Activated T-cell treated with anti-CD3 and anti-CD28 coated beads, Interleukin-2, amount 50 U/mL, for 1 hour (primary cell): ENCODE measurements at regions not wholly inside any gene's neighbourhood (a gene's known extent, or its start where the extent isn't known, plus 50 kb on each side); places are given as distances from the start of the nearest gene placed in this dataset.
"Not testable (repeated sequence)": the region's sequence is repeated elsewhere in the genome, so short reads cannot be mapped to it uniquely, and the experiment has no call there.

Source experiments
- DNase-seq: peaks from one replicate; pipeline ENCODE4 v3.0.0-alpha.2; 2020

DNA sequence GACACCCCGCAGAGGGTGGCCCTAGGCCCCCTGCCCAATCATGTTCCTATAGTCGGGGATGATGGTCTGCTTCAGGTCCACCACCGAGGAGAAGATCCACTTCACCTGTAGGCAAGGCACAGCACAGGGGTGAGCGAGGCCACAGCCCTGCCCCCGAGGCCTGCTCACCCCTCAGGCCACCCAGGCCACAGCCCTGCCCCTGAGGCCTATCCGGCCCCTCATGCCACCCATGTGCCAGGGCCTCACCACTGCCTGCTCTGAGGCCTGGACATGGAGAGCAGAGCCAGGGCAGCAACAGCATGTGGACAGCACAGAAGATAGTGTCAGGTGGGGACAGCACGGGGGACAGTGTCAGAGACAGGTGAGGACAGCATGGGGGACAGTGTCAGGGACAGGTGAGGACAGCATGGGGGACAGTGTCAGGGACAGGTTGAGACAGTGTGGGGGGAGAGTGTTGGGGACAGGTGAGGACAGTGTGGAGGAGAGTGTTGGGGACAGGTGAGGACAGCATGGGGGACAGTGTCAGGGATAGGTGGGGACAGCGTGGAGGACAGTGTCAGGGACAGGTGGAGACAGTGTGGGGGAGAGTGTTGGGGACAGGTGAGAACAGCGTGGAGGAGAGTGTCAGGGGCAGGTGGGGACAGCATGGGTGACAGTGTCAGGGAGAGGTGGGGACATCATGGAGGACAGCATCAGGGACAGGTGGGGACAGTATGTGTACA lies 239.7 kb downstream of the TMEM121 start:
- DNase-seq, result no peak

DNA sequence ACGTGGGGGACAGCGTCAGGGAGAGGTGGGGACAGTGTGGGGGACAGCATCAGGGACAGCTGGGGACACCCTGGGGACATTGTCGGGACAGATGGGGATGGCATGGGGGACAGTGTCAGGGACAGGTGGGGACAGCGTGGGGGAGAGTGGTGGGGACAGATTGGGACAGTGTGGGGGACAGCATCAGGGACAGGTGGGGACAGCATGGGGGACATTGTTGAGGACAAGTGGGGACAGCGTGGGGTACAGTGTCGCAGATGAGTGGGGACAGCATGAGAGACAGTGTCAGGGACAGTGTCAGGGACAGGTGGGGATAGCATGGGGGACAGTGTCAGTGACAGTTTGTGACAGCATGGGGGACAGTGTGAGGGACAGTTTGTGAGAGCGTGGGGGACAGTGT lies 240.9 kb downstream of the TMEM121 start:
- no peak for DNase-seq

DNA sequence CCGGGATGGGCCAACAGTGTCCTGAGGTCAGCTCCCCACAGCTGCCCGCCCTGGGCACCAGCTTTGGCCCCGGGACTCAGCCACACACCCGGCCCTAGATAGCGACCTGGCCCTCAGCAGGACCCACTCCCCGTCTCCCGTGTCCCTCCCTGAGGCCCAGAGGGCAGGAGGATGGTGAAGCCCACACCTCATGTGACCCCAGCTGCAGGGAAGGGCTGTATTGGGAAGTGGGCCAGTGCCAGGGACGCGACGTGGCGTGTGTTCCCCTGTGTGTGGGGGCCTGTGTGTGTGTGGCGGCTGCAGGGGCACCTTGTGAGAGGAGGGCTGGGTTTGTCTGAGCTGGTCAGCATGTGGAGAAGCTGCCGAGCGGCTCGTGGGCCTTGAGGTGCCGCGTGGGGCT lies 241.7 kb downstream of the TMEM121 start:
- not testable (repeated sequence) for DNase-seq

DNA sequence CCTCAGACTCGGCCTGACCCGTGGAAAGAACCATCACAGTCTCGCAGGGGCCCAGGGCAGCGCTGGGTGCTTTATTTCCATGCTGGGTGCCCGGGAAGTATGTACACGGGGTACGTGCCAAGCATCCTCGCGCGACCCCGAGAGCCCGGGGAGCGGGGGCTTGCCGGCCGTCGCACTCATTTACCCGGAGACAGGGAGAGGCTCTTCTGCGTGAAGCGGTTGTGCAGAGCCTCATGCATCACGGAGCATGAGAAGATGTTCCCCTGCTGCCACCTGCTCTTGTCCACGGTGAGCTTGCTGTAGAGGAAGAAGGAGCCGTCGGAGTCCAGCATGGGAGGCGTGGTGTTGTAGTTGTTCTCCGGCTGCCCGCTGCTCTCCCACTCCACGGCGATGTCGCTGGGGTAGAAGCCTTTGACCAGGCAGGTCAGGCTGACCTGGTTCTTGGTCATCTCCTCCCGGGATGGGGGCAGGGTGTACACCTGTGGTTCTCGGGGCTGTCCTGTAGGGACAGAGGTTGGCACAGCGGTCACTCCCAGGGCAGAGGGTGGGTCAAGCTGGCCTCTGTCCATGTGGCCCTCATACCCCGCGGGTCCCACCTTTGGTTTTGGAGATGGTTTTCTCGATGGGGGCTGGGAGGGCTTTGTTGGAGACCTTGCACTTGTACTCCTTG lies 242.8 kb downstream of the TMEM121 start:
- DNase-seq, result not testable (repeated sequence)

DNA sequence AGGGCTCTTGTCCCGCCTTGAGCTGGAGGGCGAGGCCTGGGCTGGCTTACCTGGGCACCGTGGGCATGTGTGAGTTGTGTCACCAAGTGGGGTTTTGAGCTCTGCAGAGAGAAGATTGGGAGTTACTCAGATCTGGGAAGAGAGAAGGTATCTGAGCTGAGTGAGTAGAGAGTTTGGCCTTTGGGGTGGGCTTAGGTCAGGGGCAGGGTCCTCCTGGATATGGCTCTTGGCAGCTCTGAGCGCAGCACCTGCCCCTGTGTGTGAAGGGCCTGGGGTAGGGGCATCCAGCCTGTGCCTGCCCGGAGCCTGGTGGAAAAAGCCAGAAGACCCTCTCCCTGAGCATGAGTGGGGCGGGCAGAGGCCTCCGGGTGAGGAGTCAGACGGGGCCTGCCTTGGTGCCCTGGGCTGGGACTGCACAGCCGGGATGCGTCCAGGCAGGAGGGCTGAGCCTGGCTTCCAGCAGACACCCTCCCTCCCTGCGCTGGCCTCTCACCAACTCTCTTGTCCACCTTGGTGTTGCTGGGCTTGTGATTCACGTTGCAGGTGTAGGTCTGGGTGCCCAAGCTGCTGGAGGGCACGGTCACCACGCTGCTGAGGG lies 244.3 kb downstream of the TMEM121 start:
- not testable (repeated sequence) for DNase-seq

DNA sequence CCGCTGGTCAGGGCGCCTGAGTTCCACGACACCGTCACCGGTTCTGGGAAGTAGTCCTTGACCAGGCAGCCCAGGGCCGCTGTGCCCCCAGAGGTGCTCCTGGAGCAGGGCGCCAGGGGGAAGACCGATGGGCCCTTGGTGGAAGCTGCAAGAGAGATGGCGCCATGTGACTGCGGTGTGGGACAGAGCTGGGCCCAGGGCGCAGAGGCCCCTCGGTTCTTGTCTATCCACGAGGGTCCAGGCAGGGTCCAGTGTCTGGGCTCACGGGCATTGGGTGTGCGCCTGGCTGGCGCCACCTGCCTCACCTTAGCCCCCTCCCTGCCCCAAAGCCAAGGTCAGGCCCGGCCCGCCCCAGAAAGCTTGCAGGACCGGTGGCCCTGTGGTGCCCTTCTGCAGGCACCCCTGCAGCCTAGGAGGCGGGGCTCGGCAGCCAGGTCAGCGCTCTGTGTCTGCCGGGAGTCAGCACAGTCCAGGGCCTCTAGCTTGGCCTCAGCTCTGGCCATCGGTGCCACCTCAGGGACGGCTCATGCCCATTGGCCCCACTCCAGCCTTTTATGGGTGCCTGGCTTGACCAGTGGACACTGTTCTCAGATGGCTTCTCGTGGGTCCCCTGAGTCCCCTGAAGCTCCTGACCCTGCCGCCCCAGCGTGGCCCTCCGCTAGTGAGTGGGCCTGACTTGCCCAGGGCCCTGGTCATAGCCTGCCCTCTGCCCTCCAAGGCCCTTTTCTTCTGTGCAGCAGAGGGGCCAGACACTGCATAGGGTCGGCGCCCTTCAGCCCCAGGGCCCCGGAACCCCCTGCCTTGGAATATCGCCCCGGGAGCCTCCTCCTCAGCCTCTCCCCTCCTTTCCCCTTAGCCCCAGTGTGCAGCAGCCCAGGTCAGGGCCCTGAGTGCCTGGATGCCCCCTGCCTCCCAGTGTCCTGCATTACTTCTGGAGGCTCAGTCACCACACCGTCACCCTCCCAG lies 245.2 kb downstream of the TMEM121 start:
- DNase-seq, result not testable (repeated sequence)

DNA sequence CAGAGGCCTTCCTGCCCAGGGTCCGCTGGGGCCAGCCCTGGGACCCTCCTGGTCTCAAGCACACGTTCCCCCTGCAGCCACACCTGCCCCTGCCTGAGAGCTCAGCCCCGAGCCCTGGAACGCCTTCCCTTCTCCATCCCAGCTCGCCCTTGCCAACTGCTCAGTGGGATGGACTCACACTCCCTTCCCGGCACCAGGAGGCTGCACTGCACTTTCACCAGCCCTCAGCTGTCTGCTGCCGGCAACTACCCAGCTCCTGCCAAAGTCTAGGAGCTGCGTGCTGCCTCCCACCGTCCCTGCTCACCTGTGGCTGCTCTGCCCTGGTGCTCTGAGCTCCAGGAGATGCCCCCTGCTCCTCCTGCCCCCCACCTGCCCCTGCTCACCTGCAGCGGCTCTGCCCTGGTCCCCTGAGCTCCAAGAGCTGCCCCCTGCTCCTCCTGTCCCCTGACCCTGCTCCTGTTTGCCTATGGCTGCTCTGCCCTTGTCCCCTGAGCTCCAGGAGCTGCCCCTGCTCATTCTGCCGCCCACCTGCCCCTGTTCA lies 246.4 kb downstream of the TMEM121 start:
- DNase-seq, result not testable (repeated sequence)

DNA sequence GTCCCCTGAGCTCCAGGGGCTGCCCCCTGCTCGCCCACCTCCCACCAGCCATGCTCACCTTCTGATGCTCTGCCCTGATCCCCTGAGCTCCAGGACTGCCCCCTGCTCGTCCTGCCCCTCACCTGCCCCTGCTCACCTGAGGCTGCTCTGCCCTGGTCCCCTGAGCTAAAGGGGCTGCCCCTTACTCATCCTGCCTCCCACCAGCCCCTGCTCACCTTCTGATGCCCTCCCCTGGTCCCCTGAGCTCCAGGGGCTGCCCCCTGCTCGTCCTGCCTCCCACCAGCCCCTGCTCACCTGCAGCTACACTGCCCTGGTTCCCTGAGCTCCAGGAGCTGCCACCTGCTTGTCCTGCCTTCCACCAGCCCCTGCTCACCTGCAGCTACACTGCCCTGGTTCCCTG lies 247.2 kb downstream of the TMEM121 start:
- no peak for DNase-seq

DNA sequence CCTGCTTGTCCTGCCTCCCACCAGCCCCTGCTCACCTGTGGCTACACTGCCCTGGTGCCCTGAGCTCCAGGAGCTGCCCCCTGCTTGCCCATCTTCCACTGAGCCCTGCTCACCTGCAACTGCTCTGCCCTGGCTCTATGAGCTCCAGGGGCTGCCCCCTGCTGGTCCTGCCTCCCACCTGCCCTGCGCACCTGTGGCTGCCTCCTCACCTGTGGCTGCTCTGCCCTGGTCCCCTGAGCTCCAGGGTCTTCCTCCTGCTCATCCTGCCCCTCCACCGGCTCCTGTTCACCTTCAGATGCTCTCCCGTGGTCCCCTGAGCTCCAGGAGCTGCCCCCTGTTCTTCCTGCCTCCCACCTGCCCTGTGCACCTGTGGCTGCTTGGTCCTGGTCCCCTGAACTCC lies 247.6 kb downstream of the TMEM121 start:
- no peak for DNase-seq

DNA sequence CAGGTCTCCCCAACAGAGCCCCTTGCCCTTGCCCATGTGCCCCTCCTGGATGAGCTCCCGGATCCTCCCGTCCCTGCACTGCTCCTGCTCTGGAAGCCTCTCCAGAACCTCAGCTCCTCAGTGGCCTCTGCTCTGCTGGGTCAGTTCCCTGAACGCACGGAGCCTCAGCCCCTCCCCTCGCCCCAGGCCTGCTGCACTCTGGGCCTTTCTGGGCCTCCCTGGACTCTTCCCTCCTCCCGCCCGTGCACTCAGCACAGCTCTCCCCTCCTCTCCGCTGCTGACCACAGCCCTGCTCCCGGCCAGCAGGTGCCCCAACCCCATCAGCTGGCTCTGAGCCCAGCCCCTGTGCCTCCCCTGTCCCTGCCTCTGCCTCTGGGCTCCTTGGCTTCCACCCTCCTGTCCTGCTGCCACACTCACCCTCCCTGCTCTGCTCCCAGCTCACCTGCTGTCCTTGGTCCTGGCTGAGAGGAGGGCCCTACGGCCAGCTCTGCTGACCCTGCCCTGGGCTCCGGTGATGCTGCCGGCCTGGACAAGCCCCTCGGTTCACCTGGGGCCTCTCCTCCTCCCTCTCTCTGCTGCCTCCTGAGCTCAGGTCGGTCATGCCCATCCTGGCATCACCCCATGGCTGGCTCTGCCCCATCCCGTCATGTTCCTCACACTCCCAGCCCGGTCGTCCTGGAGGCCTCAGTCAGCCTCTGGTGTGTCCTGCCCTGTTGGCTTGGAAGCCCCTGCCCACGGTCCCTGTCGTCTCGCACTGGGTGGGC lies 248.4 kb downstream of the TMEM121 start:
- not testable (repeated sequence) for DNase-seq

DNA sequence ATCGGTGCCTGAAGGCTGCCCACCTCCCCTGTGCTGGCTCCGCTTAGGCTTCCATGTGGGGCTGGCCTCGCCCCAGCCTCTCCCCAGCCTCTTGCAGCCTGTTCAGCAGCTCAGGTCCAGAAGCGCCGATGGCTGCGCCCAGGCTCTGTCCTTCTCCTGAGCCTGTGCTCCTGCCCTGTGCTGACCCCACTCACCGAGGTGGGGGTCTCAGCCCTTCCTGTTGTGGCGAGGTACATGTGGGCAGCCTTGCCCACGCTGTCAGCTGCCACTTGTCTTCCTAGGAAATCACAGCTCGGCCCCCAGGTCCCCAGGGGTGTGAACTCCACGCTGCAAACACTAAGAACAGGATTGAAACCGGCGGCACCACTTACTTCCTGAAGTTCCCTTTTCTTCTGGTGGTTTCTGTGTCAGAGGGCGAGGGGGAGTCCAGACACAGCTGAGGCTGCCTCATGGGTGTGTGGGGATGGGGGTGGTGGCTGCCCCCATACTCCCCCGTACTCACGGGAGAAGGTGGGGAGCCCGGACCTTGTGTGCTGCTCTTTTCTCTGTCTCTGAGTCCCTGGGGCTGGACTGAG lies 249.1 kb downstream of the TMEM121 start:
- DNase-seq, result not testable (repeated sequence)

DNA sequence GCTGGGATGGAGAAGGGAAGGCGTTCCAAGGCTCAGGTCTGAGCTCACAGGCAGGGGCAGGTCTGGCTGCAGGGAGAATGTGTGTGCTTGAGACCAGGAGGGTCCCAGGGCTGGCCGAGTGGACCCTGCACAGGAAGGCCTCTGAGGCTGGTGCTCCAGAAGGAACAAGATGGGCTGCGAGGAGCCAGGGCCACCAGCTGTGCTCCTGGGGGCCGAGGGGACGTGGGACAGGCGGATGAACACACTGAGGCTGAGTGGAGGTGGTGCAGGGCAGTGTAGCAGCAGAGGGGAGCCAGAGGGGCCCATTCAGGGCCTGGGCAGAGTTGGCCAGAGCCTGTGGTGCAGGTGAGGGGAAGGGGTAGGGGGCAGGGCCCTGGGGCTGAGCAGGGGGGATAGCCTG lies 249.7 kb downstream of the TMEM121 start:
- DNase-seq, result not testable (repeated sequence)

DNA sequence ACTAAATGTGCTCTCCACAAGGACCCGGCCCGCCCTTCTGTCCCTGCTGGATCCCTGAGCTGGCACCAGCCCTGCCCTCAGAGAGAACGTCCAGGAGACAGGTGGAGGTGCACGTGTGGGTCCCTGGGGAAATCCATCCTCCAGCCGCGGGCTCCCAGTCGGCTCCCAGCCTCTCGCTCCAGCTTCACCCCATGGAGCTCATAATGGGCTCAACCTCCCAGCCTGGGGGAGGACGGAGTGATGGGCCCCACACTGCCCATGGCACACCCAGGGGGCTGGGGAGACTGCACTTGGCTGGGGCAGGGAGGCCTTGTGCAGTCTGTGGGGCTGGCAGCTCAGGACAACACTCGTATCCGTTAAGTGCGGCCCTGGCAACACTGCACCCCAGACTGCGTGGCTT lies 250.5 kb downstream of the TMEM121 start:
- no peak for DNase-seq

DNA sequence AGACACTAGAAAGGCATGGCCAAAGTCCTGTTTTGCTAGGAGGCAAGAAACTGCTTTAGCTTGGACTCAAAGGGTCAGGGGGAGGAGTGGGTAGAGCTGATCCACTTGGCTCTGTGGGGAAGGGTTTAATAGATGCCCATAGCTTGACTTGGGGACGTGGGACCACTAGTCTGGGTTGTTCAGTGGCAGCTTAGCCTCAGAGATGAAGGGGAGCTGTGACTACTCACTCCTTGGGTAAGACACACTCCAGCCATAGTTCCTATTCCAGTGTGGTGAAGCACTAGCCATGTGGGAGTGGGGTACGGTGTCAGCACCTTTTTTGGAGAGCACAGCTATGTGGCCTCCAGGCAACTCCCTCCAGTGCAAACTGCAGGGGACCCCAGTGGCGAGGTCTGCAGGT lies 257.3 kb downstream of the TMEM121 start:
- DNase-seq, result no peak

DNA sequence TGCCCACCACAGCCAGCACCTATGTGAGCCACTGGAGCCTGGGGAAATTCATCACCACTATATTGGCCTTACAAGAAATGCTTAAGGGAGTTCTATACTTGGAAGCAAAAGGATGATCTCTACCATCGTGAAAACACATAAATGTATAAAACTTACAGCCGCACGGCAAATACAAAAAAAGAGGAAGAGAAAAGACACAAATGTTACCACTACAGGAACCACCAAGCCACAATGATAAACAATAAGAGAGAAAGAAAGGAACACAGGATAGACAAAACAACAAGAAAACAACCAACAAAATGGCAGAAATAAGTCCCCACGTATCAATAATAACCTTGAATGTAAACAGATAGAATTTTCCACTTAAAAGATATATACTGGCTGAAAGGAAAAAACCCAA lies 267.5 kb downstream of the TMEM121 start:
- DNase-seq, result no peak

DNA sequence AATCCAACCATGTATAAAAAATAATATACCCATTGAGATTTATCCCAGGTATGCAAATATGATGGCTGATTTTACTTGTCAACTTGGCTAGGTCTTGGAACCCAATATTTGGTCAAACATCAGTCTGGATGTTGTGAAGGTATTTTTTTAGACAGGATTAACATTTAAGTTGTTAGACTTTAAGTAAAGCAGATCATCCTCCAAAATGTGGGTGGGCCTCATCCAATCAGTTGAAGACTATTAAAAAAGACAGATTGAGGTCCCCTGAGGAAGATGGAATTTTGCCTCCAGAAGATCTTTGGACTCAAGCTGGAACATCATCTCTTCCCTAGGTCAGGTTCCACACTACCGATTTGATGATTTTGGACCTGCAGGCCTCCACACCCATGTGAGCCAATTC lies 271.2 kb downstream of the TMEM121 start:
- no peak for DNase-seq

DNA sequence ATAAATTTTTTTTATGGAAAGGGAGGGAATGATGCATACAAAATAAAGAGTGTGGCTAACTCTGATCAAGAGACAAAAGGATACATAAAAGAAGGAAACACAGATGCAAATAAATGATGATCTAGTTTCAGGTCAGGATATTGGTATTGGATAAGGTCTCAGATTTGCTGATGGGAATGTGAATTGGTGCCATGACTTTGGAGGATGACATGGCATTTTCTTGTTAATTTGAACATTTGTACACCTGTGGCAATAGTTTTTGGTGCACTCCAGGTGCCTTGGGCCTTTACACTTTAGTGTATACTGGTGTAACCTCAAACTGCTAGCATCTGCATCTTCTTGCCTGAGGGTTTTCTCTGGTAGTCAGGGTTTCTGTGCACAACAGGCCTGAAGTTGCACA lies 279.3 kb downstream of the TMEM121 start:
- no peak for DNase-seq

DNA sequence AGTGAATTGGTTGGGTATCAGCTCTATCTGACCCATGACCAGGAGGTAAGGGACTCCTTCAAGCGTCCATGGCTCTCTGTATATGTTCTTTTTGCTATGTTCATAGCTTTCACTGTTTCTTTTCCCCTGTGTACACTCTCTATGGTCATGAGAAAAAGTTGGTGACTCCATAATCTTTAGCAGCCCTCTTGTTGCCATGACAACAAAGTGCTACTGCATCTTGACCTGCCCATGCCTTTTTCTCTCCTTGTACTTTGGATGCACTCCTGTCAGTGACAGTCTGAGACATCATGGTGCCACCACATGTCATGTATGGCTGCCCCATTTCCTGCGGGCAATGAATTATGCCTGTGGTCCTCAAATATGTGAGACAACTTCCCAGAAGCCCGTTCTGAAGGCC lies 280.2 kb downstream of the TMEM121 start:
- DNase-seq, result no peak

DNA sequence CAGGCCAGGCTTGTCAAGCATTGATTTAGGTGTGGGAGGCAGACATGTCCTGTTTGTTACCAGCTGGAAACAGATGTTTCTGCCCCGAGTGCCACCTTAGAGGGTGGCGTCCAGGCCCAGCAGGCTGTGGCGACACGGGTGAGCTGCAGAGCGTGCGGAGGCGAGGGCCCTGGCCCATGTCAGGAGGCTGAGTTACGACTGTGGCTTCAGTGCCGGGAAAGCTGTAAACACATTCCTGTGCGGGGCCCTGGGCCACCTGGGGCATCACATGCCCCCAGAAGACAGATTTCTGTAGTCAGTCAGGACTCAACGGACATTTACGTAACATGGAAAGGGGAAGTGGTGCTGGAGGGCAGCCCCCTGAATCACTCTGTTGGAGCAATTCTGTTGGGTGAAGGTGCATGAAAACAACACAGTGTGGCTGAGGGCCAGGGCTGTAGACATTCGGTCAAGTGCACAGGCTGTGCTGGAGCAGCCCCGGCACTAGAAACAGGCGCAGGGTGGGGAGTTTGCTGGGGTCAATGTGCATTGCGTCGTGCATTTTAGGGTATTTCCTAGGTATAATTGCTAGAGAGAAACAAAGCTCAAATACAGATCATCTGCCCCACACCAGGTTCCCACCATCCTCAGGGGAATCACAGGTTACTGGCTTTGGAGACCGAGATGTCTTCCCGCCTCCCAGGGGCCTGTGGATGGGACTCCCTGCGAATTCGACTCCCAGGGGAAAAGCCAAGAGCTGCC lies 291.8 kb downstream of the TMEM121 start:
- DNase-seq, result no peak

DNA sequence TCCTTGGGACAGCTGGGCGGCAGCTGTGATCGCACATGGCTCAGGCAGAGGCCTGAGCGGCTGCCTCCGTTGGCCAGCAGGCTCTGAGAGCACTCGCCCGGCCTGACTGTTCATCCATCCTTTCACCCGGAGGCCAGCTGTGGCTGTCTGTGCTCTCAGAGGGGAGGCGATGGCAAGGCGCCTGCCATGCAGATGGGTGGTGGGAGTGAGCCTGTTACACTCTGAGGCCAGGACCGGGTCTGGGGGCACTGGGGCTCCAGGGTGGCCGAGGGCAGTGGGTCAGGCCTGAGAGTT lies 292.3 kb downstream of the TMEM121 start:
- no peak for DNase-seq

DNA sequence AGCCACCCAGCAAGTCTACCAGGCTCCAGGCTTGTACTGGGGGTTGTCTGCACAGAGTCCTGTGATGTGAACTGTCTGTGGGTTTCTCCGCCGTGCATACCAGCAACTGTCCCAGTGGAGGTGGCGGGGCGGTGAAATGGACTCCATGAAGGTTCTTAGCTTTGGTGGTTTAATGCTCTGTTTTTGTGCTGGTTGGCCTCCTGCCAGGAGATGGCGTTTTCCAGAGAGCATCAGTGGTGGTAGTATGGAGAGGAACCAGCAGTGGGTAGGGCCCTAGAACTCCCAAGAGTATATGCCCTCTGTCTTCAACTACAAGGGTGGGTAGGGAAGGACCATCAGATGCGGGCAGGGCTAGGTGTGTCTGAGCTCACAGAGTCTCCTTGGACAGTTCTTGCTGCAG lies 303.8 kb downstream of the TMEM121 start:
- no peak for DNase-seq
